Bronchial epithelial cell (primary cell): ENCODE measurements at regions not wholly inside any gene's neighbourhood (a gene's known extent, or its start where the extent isn't known, plus 50 kb on each side); places are given as distances from the start of the nearest gene placed in this dataset.
A peak's percentile ranks its signal among the peaks of the same experiment; 100 is the strongest.

Experiments
- DNase-seq: peaks from one replicate; pipeline ENCODE4 v3.0.0-alpha.2; 2010; ENCODE audit warnings: low read depth
- FAIRE-seq: peaks from 2 replicates; lab custom pipeline; 2011; peaks lifted over from hg19 to GRCh38; lab: Jason Lieb, UNC
- H3K27me3 ChIP-seq: 2 replicates; pipeline ENCODE4 v1.5.1; 2011; ENCODE audit warnings: low read length; ENCODE audit not compliant: control insufficient read depth, insufficient read depth
- H3K36me3 ChIP-seq: 2 replicates; pipeline ENCODE4 v1.5.1; 2011; ENCODE audit warnings: low read length; ENCODE audit not compliant: control insufficient read depth, insufficient read depth
- H3K4me3 ChIP-seq: 2 replicates; pipeline ENCODE4 v1.5.1; 2011; ENCODE audit warnings: mild to moderate bottlenecking, low read depth, low read length, control low read depth
- CTCF ChIP-seq: IDR thresholded peaks from 2 replicates; pipeline ENCODE4 v1.5.1; 2011; ENCODE audit warnings: mild to moderate bottlenecking, moderate library complexity, low read length, control low read depth, inconsistent platforms; ENCODE audit not compliant: insufficient read depth, severe bottlenecking

GRCh38 chr2:105526000-105526925, 127.4 kb upstream of the FHL2 start:
- H3K36me3 ChIP-seq, result no peaks in the 10 kb centered on the region
- TF ChIP-seq CTCF, result no peak
- H3K4me3 ChIP-seq, result no peak overlapping the region
- DNase-seq, result no peak
- no peaks in the 10 kb centered on the region for H3K27me3 ChIP-seq
- no peak for FAIRE-seq

- H3K27me3 ChIP-seq, result no peaks in the 10 kb centered on the region
- no peak for DNase-seq
- H3K4me3 ChIP-seq, result no peak overlapping the region
- no peak for TF ChIP-seq CTCF
- H3K36me3 ChIP-seq, result no peaks in the 10 kb centered on the region
- no peak for FAIRE-seq
These were observed 126.3 kb upstream of the FHL2 start for GRCh38 chr2:105525201-105525600.

DNA sequence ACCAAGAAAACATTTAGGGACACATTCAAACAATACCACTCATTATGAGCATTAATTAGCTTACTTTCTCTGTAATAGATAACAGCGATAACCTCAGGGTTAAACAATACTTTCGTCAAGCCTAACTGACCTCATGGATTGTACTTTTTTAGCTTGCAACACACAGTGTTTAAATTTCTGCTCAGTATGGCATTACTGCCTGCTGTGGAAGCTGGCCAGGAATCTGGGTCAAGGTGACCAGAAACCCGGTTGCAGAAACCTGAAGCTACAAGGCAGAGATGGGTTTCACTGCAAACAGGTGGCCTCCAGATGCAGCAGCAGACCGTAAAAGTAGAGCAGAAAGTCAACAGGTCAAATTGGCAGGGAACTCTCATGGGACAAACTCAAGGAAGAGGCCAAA, 123.8 kb upstream of the FHL2 start:
- FAIRE-seq (no peak), DNase-seq (no peak)
- Histone ChIP-seq H3K4me3 (no peak overlapping the region), H3K36me3 (no peaks in the 10 kb centered on the region), H3K27me3 (no peaks in the 10 kb centered on the region)
- TF ChIP-seq CTCF, result no peak

DNA sequence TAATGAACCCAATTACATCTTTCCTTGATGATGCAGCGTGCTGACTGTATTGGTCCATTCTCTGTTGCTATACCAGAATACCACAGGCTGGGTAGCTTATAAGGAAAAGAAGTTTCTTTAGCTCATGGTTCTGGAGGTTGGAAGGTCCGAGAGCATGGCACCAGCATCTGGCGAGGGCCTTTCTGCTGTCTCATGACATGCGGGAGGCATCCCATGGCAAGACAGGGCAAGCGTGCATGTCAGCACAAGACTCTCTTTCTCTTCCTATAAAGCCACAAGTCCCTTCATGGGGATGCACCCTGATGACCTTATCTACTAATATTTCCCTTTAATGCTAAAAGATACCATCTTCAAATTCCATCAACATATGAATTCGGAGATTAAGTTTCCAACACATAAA, 122.8 kb upstream of the FHL2 start:
- no peaks in the 10 kb centered on the region for H3K36me3 ChIP-seq
- no peak overlapping the region for H3K4me3 ChIP-seq
- DNase-seq (peak; percentile 49), FAIRE-seq (no peak)
- no peaks in the 10 kb centered on the region for H3K27me3 ChIP-seq
- TF ChIP-seq CTCF, result no peak

- H3K36me3 ChIP-seq, result no peaks in the 10 kb centered on the region
- no peak overlapping the region for H3K4me3 ChIP-seq
- FAIRE-seq, result no peak
- H3K27me3 ChIP-seq, result no peaks in the 10 kb centered on the region
- peak; percentile 42 for TF ChIP-seq CTCF
- peak; percentile 43 for DNase-seq
These were observed 122.3 kb upstream of the FHL2 start for GRCh38 chr2:105521176-105521575.
